ENCODE measurements at regions not wholly inside any gene's neighbourhood (a gene's known extent, or its start where the extent isn't known, plus 50 kb on each side); places are given as distances from the start of the nearest gene placed in this dataset.

- no peaks in the 10 kb centered on the region for H3K9me3 ChIP-seq
- TF ChIP-seq, protein P1, sequence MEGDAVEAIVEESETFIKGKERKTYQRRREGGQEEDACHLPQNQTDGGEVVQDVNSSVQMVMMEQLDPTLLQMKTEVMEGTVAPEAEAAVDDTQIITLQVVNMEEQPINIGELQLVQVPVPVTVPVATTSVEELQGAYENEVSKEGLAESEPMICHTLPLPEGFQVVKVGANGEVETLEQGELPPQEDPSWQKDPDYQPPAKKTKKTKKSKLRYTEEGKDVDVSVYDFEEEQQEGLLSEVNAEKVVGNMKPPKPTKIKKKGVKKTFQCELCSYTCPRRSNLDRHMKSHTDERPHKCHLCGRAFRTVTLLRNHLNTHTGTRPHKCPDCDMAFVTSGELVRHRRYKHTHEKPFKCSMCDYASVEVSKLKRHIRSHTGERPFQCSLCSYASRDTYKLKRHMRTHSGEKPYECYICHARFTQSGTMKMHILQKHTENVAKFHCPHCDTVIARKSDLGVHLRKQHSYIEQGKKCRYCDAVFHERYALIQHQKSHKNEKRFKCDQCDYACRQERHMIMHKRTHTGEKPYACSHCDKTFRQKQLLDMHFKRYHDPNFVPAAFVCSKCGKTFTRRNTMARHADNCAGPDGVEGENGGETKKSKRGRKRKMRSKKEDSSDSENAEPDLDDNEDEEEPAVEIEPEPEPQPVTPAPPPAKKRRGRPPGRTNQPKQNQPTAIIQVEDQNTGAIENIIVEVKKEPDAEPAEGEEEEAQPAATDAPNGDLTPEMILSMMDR (IDR thresholded peaks at IDR 0.05) = no peak
- TF ChIP-seq POLR2A (IDR thresholded peaks at IDR 0.05) = no peak
- intact Hi-C loops (cut with DNase I; ENCODE audit: low total_unique reads) = no loop called here
- no peak overlapping the region for H3K4me3 ChIP-seq
- 94 to 96% methylated on average over 8 to 9 of the region's 9 CpGs for WGBS, 2 donors
- peaks cover 27% of the 10 kb centered on the region for H3K4me1 ChIP-seq
- H3K36me3 ChIP-seq (ENCODE audit: low read depth, missing control alignments) = no peaks in the 10 kb centered on the region
- H3K27ac ChIP-seq = no peak overlapping the region
- DNase-seq = no peak
- H3K27me3 ChIP-seq = no peaks in the 10 kb centered on the region
Measured at GRCh38 chr15:70158309-70159000, 60.7 kb upstream of the TLE3 start.

DNA sequence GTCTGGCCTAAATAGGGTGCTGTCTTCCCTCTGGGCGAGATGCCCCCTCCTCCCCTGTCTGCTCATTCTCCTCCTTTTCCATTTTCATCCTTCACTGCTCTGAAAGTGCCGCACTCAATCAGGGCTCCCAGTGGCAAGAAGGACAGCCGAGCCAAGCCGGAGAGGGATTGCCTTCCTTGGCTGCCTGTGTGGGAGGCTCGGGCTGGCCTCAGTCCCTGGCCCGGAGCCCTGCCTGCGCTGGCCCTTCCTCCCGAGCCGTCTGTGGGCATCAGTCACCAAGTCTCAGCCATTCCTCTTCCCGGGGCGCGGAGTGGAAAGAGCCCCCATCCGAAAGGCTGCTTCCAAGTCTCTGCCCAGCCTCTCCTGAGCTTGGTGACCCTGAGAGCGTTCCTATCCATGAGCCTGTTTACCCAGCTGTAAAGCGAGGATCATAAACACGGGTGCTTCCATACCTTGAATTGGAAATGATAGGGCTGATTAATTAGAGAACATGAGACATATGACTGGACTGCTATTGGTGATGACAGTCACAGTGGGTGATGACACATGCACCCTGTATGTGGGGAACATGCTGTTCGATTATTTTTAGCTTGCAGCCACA is 59.1 kb upstream of the TLE3 start:
- H3K4me3 ChIP-seq = no peak overlapping the region
- no peaks in the 10 kb centered on the region for H3K36me3 ChIP-seq (ENCODE audit: low read depth, missing control alignments)
- H3K9me3 ChIP-seq = no peaks in the 10 kb centered on the region
- no peaks in the 10 kb centered on the region for H3K27me3 ChIP-seq
- intact Hi-C loops (cut with DNase I; ENCODE audit: low total_unique reads) = no loop called here
- H3K4me1 ChIP-seq = peaks cover 27% of the 10 kb centered on the region
- WGBS, 2 donors = 42 to 46% methylated on average over 15 to 17 of the region's 17 CpGs
- no peak for TF ChIP-seq POLR2A (IDR thresholded peaks at IDR 0.05)
- TF ChIP-seq, protein P1 (IDR thresholded peaks at IDR 0.05) = no peak
- H3K27ac ChIP-seq = no peak overlapping the region
- DNase-seq = peak; percentile 77

GRCh38 chr15:70154718-70155347 is 57.1 kb upstream of the TLE3 start:
- no peak for TF ChIP-seq POLR2A (IDR thresholded peaks at IDR 0.05)
- TF ChIP-seq, protein P1 (IDR thresholded peaks at IDR 0.05) = no peak
- Histone ChIP-seq H3K9me3 (no peaks in the 10 kb centered on the region), H3K36me3 (ENCODE audit: low read depth, missing control alignments) (no peaks in the 10 kb centered on the region), H3K27ac (no peak overlapping the region), H3K27me3 (no peaks in the 10 kb centered on the region), H3K4me3 (no peak overlapping the region), H3K4me1 (peaks cover 27% of the 10 kb centered on the region)
- WGBS, 2 donors = 51 to 52% methylated on average over 8 to 12 of the region's 12 CpGs
- intact Hi-C loops (cut with DNase I; ENCODE audit: low total_unique reads) = no loop called here
- peak; percentile 65 for DNase-seq

- 33 to 56% methylated on average over 26 to 27 of the region's 27 CpGs for WGBS, 2 donors
- no peaks in the 10 kb centered on the region for H3K36me3 ChIP-seq (ENCODE audit: low read depth, missing control alignments)
- no peak overlapping the region for H3K4me3 ChIP-seq
- peak; percentile 71 for DNase-seq
- TF ChIP-seq, protein P1 (IDR thresholded peaks at IDR 0.05) = no peak
- no peak overlapping the region for H3K27ac ChIP-seq
- intact Hi-C loops (cut with DNase I; ENCODE audit: low total_unique reads) = no loop called here
- H3K4me1 ChIP-seq = peaks cover 27% of the 10 kb centered on the region
- H3K9me3 ChIP-seq = no peaks in the 10 kb centered on the region
- no peaks in the 10 kb centered on the region for H3K27me3 ChIP-seq
Measured at GRCh38 chr15:70153921-70154717, 56.4 kb upstream of the TLE3 start.
